ENCODE measurements at regions not wholly inside any gene's neighbourhood (a gene's known extent, or its start where the extent isn't known, plus 50 kb on each side); places are given as distances from the start of the nearest gene placed in this dataset.

- no peaks in the 10 kb centered on the region for H3K9me3 ChIP-seq (ENCODE audit: low read depth, low read length)
- no peak for TF ChIP-seq CTCF (IDR thresholded peaks at IDR 0.05; ENCODE audit: extremely low read depth, low read depth, low read length)
- no peak overlapping the region for H2AFZ ChIP-seq (ENCODE audit: low read length)
- no peak overlapping the region for H3K4me2 ChIP-seq (ENCODE audit: insufficient read depth, low read length)
- H3K4me3 ChIP-seq (ENCODE audit: insufficient read depth, low read length) = no peak overlapping the region
- H3K79me2 ChIP-seq (ENCODE audit: insufficient read depth, low read length) = no peaks in the 10 kb centered on the region
- no peak overlapping the region for H3K27ac ChIP-seq (ENCODE audit: low read depth, low read length)
- no peaks in the 10 kb centered on the region for H4K20me1 ChIP-seq (ENCODE audit: insufficient read depth, low read length)
- no peaks in the 10 kb centered on the region for H3K36me3 ChIP-seq (ENCODE audit: insufficient read depth, low read length)
- no peaks in the 10 kb centered on the region for H3K4me1 ChIP-seq (ENCODE audit: insufficient read depth, low read length)
- H3K27me3 ChIP-seq (ENCODE audit: insufficient read depth, low read length) = no peaks in the 10 kb centered on the region
- DNase-seq (ENCODE audit: insufficient read length, low spot score, missing footprints) = no peak
These were observed 227.3 kb downstream of the ERMARD start for GRCh38 chr6:169978615-169979161.

GRCh38 chr6:169977434-169978265 lies 226.2 kb downstream of the ERMARD start:
- TF ChIP-seq CTCF (IDR thresholded peaks at IDR 0.05; ENCODE audit: extremely low read depth, low read depth, low read length) = no peak
- Histone ChIP-seq H4K20me1 (ENCODE audit: insufficient read depth, low read length) (no peaks in the 10 kb centered on the region), H3K4me2 (ENCODE audit: insufficient read depth, low read length) (no peak overlapping the region), H3K4me1 (ENCODE audit: insufficient read depth, low read length) (no peaks in the 10 kb centered on the region), H3K27me3 (ENCODE audit: insufficient read depth, low read length) (no peaks in the 10 kb centered on the region), H3K27ac (ENCODE audit: low read depth, low read length) (no peak overlapping the region), H3K79me2 (ENCODE audit: insufficient read depth, low read length) (no peaks in the 10 kb centered on the region), H3K9me3 (ENCODE audit: low read depth, low read length) (no peaks in the 10 kb centered on the region), H2AFZ (ENCODE audit: low read length) (no peak overlapping the region), H3K36me3 (ENCODE audit: insufficient read depth, low read length) (no peaks in the 10 kb centered on the region), H3K4me3 (ENCODE audit: insufficient read depth, low read length) (no peak overlapping the region)
- DNase-seq (ENCODE audit: insufficient read length, low spot score, missing footprints) = peak; percentile 44

GRCh38 chr6:169976301-169977081 lies 225.1 kb downstream of the ERMARD start:
- no peak for TF ChIP-seq CTCF (IDR thresholded peaks at IDR 0.05; ENCODE audit: extremely low read depth, low read depth, low read length)
- no peak overlapping the region for H3K4me2 ChIP-seq (ENCODE audit: insufficient read depth, low read length)

GRCh38 chr6:169975701-169976100 lies 224.3 kb downstream of the ERMARD start:
- no peak for TF ChIP-seq CTCF (IDR thresholded peaks at IDR 0.05; ENCODE audit: extremely low read depth, low read depth, low read length)
- peak; percentile 38 for DNase-seq (ENCODE audit: insufficient read length, low spot score, missing footprints)
- H3K4me2 ChIP-seq (ENCODE audit: insufficient read depth, low read length) = no peak overlapping the region
- H4K20me1 ChIP-seq (ENCODE audit: insufficient read depth, low read length) = no peaks in the 10 kb centered on the region
- H2AFZ ChIP-seq (ENCODE audit: low read length) = no peak overlapping the region
- H3K27me3 ChIP-seq (ENCODE audit: insufficient read depth, low read length) = no peaks in the 10 kb centered on the region
- H3K4me3 ChIP-seq (ENCODE audit: insufficient read depth, low read length) = no peak overlapping the region
- no peaks in the 10 kb centered on the region for H3K36me3 ChIP-seq (ENCODE audit: insufficient read depth, low read length)
- no peaks in the 10 kb centered on the region for H3K9me3 ChIP-seq (ENCODE audit: low read depth, low read length)
- H3K27ac ChIP-seq (ENCODE audit: low read depth, low read length) = no peak overlapping the region
- H3K79me2 ChIP-seq (ENCODE audit: insufficient read depth, low read length) = no peaks in the 10 kb centered on the region
- H3K4me1 ChIP-seq (ENCODE audit: insufficient read depth, low read length) = no peaks in the 10 kb centered on the region

More at GRCh38 chr6:169976301-169977081, 225.1 kb downstream of the ERMARD start:
- no peaks in the 10 kb centered on the region for H3K36me3 ChIP-seq (ENCODE audit: insufficient read depth, low read length)
- no peaks in the 10 kb centered on the region for H3K9me3 ChIP-seq (ENCODE audit: low read depth, low read length)
- no peaks in the 10 kb centered on the region for H3K27me3 ChIP-seq (ENCODE audit: insufficient read depth, low read length)
- peak; percentile 58 for DNase-seq (ENCODE audit: insufficient read length, low spot score, missing footprints)
- no peak overlapping the region for H2AFZ ChIP-seq (ENCODE audit: low read length)
- no peak overlapping the region for H3K27ac ChIP-seq (ENCODE audit: low read depth, low read length)
- H4K20me1 ChIP-seq (ENCODE audit: insufficient read depth, low read length) = no peaks in the 10 kb centered on the region
- H3K4me3 ChIP-seq (ENCODE audit: insufficient read depth, low read length) = no peak overlapping the region
- H3K4me1 ChIP-seq (ENCODE audit: insufficient read depth, low read length) = no peaks in the 10 kb centered on the region
- H3K79me2 ChIP-seq (ENCODE audit: insufficient read depth, low read length) = no peaks in the 10 kb centered on the region

Data from osteoblast (primary cell).